Prostate gland (tissue), 2 donors: ENCODE measurements at regions not wholly inside any gene's neighbourhood (a gene's known extent, or its start where the extent isn't known, plus 50 kb on each side); places are given as distances from the start of the nearest gene placed in this dataset.

Experiments
- POLR2A ChIP-seq: fragments of 450-650 bp; IDR thresholded peaks from one replicate; pipeline ENCODE4 v1.6.1; 2016; ENCODE audit warnings: antibody characterized with exemption, mild to moderate bottlenecking
- POLR2AphosphoS5 ChIP-seq: sonication (generic); formaldehyde crosslinking; IDR thresholded peaks from one replicate; pipeline ENCODE4 v1.6.1; 2017; ENCODE audit warnings: antibody characterized with exemption
- TF ChIP-seq, protein P1 (sequence below), 4 experiments: fragments of 200-600 bp in 2 of 4; fragments of 450-650 bp in 2 of 4; sonication (generic) in 2 of 4; IDR thresholded peaks; 1 replicate in 3 of 4; 2 replicates in 1 of 4; pipeline ENCODE4 v1.5.1; 2016 to 2019; ENCODE audit warnings: antibody characterized with exemption in 4 of 4, mild to moderate bottlenecking in 2 of 4, moderate library complexity in 2 of 4

- TF ChIP-seq POLR2A (no peak), POLR2AphosphoS5 (no peak)
- TF ChIP-seq, protein P1, sequence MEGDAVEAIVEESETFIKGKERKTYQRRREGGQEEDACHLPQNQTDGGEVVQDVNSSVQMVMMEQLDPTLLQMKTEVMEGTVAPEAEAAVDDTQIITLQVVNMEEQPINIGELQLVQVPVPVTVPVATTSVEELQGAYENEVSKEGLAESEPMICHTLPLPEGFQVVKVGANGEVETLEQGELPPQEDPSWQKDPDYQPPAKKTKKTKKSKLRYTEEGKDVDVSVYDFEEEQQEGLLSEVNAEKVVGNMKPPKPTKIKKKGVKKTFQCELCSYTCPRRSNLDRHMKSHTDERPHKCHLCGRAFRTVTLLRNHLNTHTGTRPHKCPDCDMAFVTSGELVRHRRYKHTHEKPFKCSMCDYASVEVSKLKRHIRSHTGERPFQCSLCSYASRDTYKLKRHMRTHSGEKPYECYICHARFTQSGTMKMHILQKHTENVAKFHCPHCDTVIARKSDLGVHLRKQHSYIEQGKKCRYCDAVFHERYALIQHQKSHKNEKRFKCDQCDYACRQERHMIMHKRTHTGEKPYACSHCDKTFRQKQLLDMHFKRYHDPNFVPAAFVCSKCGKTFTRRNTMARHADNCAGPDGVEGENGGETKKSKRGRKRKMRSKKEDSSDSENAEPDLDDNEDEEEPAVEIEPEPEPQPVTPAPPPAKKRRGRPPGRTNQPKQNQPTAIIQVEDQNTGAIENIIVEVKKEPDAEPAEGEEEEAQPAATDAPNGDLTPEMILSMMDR (IDR thresholded peaks at IDR 0.05): no peak
These were observed 219.1 kb upstream of the PCSK5 start for GRCh38 chr9:75671354-75671753.
